Prostate gland (tissue), 2 donors: ENCODE measurements at regions not wholly inside any gene's neighbourhood (a gene's known extent, or its start where the extent isn't known, plus 50 kb on each side); places are given as distances from the start of the nearest gene placed in this dataset.

Source experiments
- DNase-seq: peaks from one replicate; pipeline ENCODE4 v3.0.0-alpha.2; 2019; ENCODE audit warnings: low spot score
- H3K27ac ChIP-seq, 2 donors: fragments of 200-600 bp; sonication (generic); 2 replicates each; pipeline ENCODE4 v1.5.1; 2017 to 2019
- H3K27me3 ChIP-seq: fragments of 200-600 bp; sonication (generic); replicated peaks from 2 replicates; pipeline ENCODE4 v1.5.1; 2019; ENCODE audit not compliant: insufficient read depth
- H3K36me3 ChIP-seq, 2 donors: fragments of 200-600 bp; sonication (generic); 1 replicate in 1 of 2; 2 replicates in 1 of 2; pipeline versions ENCODE4 v1.5.1 to v1.8.1; 2017 to 2019
- H3K4me1 ChIP-seq: fragments of 200-600 bp; sonication (generic); replicated peaks from 2 replicates; pipeline ENCODE4 v1.5.1; 2019
- H3K4me3 ChIP-seq, 2 donors: fragments of 200-600 bp; sonication (generic); 2 replicates each; pipeline ENCODE4 v1.5.1; 2017 to 2019
- H3K9me3 ChIP-seq: fragments of 200-600 bp; sonication (generic); 2 replicates; pipeline ENCODE4 v1.5.1; 2017
- CTCF ChIP-seq, 4 experiments: fragments of 200-600 bp in 2 of 4; fragments of 450-650 bp in 2 of 4; sonication (generic) in 2 of 4; IDR thresholded peaks; 1 replicate in 3 of 4; 2 replicates in 1 of 4; pipeline ENCODE4 v1.5.1; 2016 to 2019; ENCODE audit warnings: antibody characterized with exemption in 4 of 4, mild to moderate bottlenecking in 2 of 4, moderate library complexity in 2 of 4
- POLR2A ChIP-seq: fragments of 450-650 bp; IDR thresholded peaks from one replicate; pipeline ENCODE4 v1.6.1; 2016; ENCODE audit warnings: antibody characterized with exemption, mild to moderate bottlenecking
- POLR2AphosphoS5 ChIP-seq: sonication (generic); formaldehyde crosslinking; IDR thresholded peaks from one replicate; pipeline ENCODE4 v1.6.1; 2017; ENCODE audit warnings: antibody characterized with exemption
- WGBS: methylation state at CpG from one replicate; pipeline ENCODE4 v1.1.5; 2018; 5-methylcytosine and 5-hydroxymethylcytosine counted together
- intact Hi-C: fragments of 100-400 bp; cut with DNase I; formaldehyde crosslinking; loops from one replicate; pipeline ENCODE4 v1.14.2; 2022

GRCh38 chr1:38718031-38718430 lies 141.5 kb downstream of the RRAGC start:
- no peaks in the 10 kb centered on the region for H3K4me1 ChIP-seq
- DNase-seq, result no peak
- H3K4me3 ChIP-seq, result no peak overlapping the region
- H3K27me3 ChIP-seq, result no peaks in the 10 kb centered on the region
- H3K9me3 ChIP-seq, result no peaks in the 10 kb centered on the region
- no peak overlapping the region for H3K27ac ChIP-seq
- no peak for TF ChIP-seq POLR2A
- TF ChIP-seq POLR2AphosphoS5, result no peak
- TF ChIP-seq CTCF (IDR thresholded peaks at IDR 0.05), result no peak
- intact Hi-C loops, result no loop called here
- no peaks in the 10 kb centered on the region for H3K36me3 ChIP-seq
- WGBS, result 84% methylated on average over 8 of the region's 8 CpGs

- WGBS, result 77% methylated on average over 2 of the region's 2 CpGs
- intact Hi-C loops, result no loop called here
Measured at GRCh38 chr1:38716229-38716628, 143.3 kb downstream of the RRAGC start.

GRCh38 chr1:38715415-38715814 lies 144.2 kb downstream of the RRAGC start:
- Histone ChIP-seq H3K9me3 (no peaks in the 10 kb centered on the region), H3K27me3 (no peaks in the 10 kb centered on the region), H3K36me3 (no peaks in the 10 kb centered on the region), H3K4me3 (no peak overlapping the region), H3K27ac (no peak overlapping the region), H3K4me1 (no peaks in the 10 kb centered on the region)
- DNase-seq, result no peak
- 99% methylated on average over 9 of the region's 9 CpGs for WGBS
- intact Hi-C loops, result no loop called here
- TF ChIP-seq POLR2AphosphoS5 (no peak), CTCF (IDR thresholded peaks at IDR 0.05) (no peak), POLR2A (no peak)

More at GRCh38 chr1:38716229-38716628, 143.3 kb downstream of the RRAGC start:
- no peaks in the 10 kb centered on the region for H3K4me1 ChIP-seq
- no peak for DNase-seq
- no peak for TF ChIP-seq POLR2A
- TF ChIP-seq CTCF (IDR thresholded peaks at IDR 0.05), result no peak
- TF ChIP-seq POLR2AphosphoS5, result no peak
- no peaks in the 10 kb centered on the region for H3K36me3 ChIP-seq
- H3K4me3 ChIP-seq, result no peak overlapping the region
- no peaks in the 10 kb centered on the region for H3K9me3 ChIP-seq
- no peaks in the 10 kb centered on the region for H3K27me3 ChIP-seq
- no peak overlapping the region for H3K27ac ChIP-seq

- no peaks in the 10 kb centered on the region for H3K9me3 ChIP-seq
- no peak overlapping the region for H3K27ac ChIP-seq
- H3K4me1 ChIP-seq, result no peaks in the 10 kb centered on the region
- no peaks in the 10 kb centered on the region for H3K27me3 ChIP-seq
- no peak overlapping the region for H3K4me3 ChIP-seq
- 85% methylated on average over 1 of the region's 1 CpG for whole genome bisulfite sequencing
- TF ChIP-seq POLR2A (no peak), POLR2AphosphoS5 (no peak), CTCF (IDR thresholded peaks at IDR 0.05) (no peak)
- no peak for DNase-seq
- H3K36me3 ChIP-seq, result no peaks in the 10 kb centered on the region
- intact Hi-C loops, result no loop called here
Measured at GRCh38 chr1:38712046-38712445, 147.5 kb downstream of the RRAGC start.

GRCh38 chr1:38708701-38709258 lies 150.8 kb downstream of the RRAGC start:
- Histone ChIP-seq H3K9me3 (no peaks in the 10 kb centered on the region), H3K27me3 (no peaks in the 10 kb centered on the region), H3K4me3 (no peak overlapping the region), H3K27ac (no peak overlapping the region), H3K36me3 (no peaks in the 10 kb centered on the region), H3K4me1 (no peaks in the 10 kb centered on the region)
- intact Hi-C loops, result no loop called here
- no peak for DNase-seq
- WGBS, result 96% methylated on average over 44 of the region's 44 CpGs
- TF ChIP-seq CTCF (IDR thresholded peaks at IDR 0.05) (no peak), POLR2A (no peak), POLR2AphosphoS5 (no peak)
